H9 (cell line): ENCODE measurements at regions not wholly inside any gene's neighbourhood (a gene's known extent, or its start where the extent isn't known, plus 50 kb on each side); places are given as distances from the start of the nearest gene placed in this dataset.

ENCODE experiments used
- DNase-seq: peaks from one replicate; pipeline ENCODE4 v3.0.0-alpha.2; 2017
- H2AFZ ChIP-seq: one replicate; pipeline ENCODE4 v1.6.1; 2013; ENCODE audit warnings: mild to moderate bottlenecking, low read length, control low read depth, moderate library complexity
- H2AK5ac ChIP-seq: 2 replicates; pipeline ENCODE4 v1.6.1; 2013; ENCODE audit warnings: low read length, control low read depth, mixed read lengths; ENCODE audit not compliant: insufficient read length
- H2BK120ac ChIP-seq: one replicate; pipeline ENCODE4 v1.6.1; 2013; ENCODE audit warnings: low read depth, mild to moderate bottlenecking, low read length, control low read depth, inconsistent platforms; ENCODE audit not compliant: poor library complexity, severe bottlenecking
- H2BK12ac ChIP-seq: 2 replicates; pipeline ENCODE4 v1.6.1; 2013; ENCODE audit warnings: low read length, control low read depth, mixed read lengths, low read depth; ENCODE audit not compliant: insufficient read length
- H2BK15ac ChIP-seq: 2 replicates; pipeline ENCODE4 v1.6.1; 2013; ENCODE audit warnings: low read depth, low read length, control low read depth
- H2BK20ac ChIP-seq: one replicate; pipeline ENCODE4 v1.6.1; 2013; ENCODE audit warnings: low read depth, mild to moderate bottlenecking, low read length, control low read depth, inconsistent platforms; ENCODE audit not compliant: poor library complexity, severe bottlenecking
- H2BK5ac ChIP-seq: 2 replicates; pipeline ENCODE4 v1.6.1; 2013; ENCODE audit warnings: low read length, control low read depth, mixed read lengths; ENCODE audit not compliant: insufficient read length
- H3K14ac ChIP-seq: 2 replicates; pipeline ENCODE4 v1.6.1; 2013; ENCODE audit warnings: low read length, control low read depth; ENCODE audit not compliant: insufficient read depth
- H3K18ac ChIP-seq: 2 replicates; pipeline ENCODE4 v1.6.1; 2013; ENCODE audit warnings: low read depth, mild to moderate bottlenecking, mixed read lengths, low read length, control low read depth; ENCODE audit not compliant: insufficient read length
- H3K23ac ChIP-seq: 2 replicates; pipeline ENCODE4 v1.6.1; 2013; ENCODE audit warnings: low read length, control low read depth, mixed read lengths, low read depth; ENCODE audit not compliant: insufficient read length
- H3K23me2 ChIP-seq: 2 replicates; pipeline ENCODE4 v1.6.1; 2013; ENCODE audit warnings: low read depth, mild to moderate bottlenecking, mixed read lengths, low read length, control low read depth; ENCODE audit not compliant: insufficient read length, poor library complexity, severe bottlenecking
- H3K27ac ChIP-seq: 2 replicates; pipeline ENCODE4 v1.5.1; 2013; ENCODE audit warnings: low read length, control low read depth, mixed read lengths, low read depth; ENCODE audit not compliant: insufficient read length
- H3K27me3 ChIP-seq: 2 replicates; pipeline ENCODE4 v1.6.1; 2013; ENCODE audit warnings: low read length, control low read depth, inconsistent platforms; ENCODE audit not compliant: insufficient read depth
- H3K4ac ChIP-seq: 2 replicates; pipeline ENCODE4 v1.6.1; 2013; ENCODE audit warnings: low read depth, mild to moderate bottlenecking, control low read depth, inconsistent platforms, low read length, moderate library complexity
- H3K4me1 ChIP-seq: 2 replicates; pipeline ENCODE4 v1.6.1; 2013; ENCODE audit warnings: low read length, control low read depth, inconsistent platforms; ENCODE audit not compliant: insufficient read depth
- H3K4me2 ChIP-seq: 2 replicates; pipeline ENCODE4 v1.6.1; 2013; ENCODE audit warnings: low read length, control low read depth, mixed read lengths; ENCODE audit not compliant: insufficient read length, insufficient read depth
- H3K56ac ChIP-seq: 2 replicates; pipeline ENCODE4 v1.6.1; 2013; ENCODE audit warnings: low read depth, mild to moderate bottlenecking, mixed read lengths, low read length, control low read depth; ENCODE audit not compliant: insufficient read length
- H3K79me1 ChIP-seq: 2 replicates; pipeline ENCODE4 v1.6.1; 2013; ENCODE audit warnings: low read depth, mild to moderate bottlenecking, moderate library complexity, low read length, control low read depth, inconsistent platforms; ENCODE audit not compliant: insufficient read depth, poor library complexity, severe bottlenecking
- H3K79me2 ChIP-seq: 2 replicates; pipeline ENCODE4 v1.6.1; 2013; ENCODE audit warnings: low read length, control low read depth, inconsistent platforms; ENCODE audit not compliant: insufficient read depth
- H3K9ac ChIP-seq: 2 replicates; pipeline ENCODE4 v1.6.1; 2013; ENCODE audit warnings: low read length, control low read depth, mixed read lengths; ENCODE audit not compliant: insufficient read length; ENCODE audit errors: extremely low read depth
- H3K9me3 ChIP-seq: one replicate; pipeline ENCODE4 v1.6.1; 2013; ENCODE audit warnings: low read depth, low read length, inconsistent platforms; ENCODE audit not compliant: control insufficient read depth
- H3T11ph ChIP-seq: one replicate; pipeline ENCODE4 v1.6.1; 2013; ENCODE audit warnings: mild to moderate bottlenecking, low read length, control low read depth, inconsistent platforms
- H4K20me1 ChIP-seq: one replicate; pipeline ENCODE4 v1.6.1; 2013; ENCODE audit not compliant: control insufficient read depth, insufficient read length, insufficient read depth
- H4K5ac ChIP-seq: 2 replicates; pipeline ENCODE4 v1.6.1; 2013; ENCODE audit warnings: low read depth, mild to moderate bottlenecking, mixed read lengths, low read length, control low read depth; ENCODE audit not compliant: insufficient read length
- H4K8ac ChIP-seq: replicated peaks from 2 replicates; pipeline ENCODE4 v1.6.1; 2013; ENCODE audit warnings: low read length, control low read depth, mixed read lengths, low read depth; ENCODE audit not compliant: insufficient read length
- H4K91ac ChIP-seq: 2 replicates; pipeline ENCODE4 v1.6.1; 2013; ENCODE audit warnings: low read depth, mild to moderate bottlenecking, moderate library complexity, mixed read lengths, low read length, control low read depth; ENCODE audit not compliant: insufficient read length
- H3K27ac Mint-ChIP-seq, 3 experiments: 2 replicates in 2 of 3; 3 replicates in 1 of 3; pipeline ENCODE4 v1.8.0; 2020 to 2021; ENCODE audit warnings: mixed read lengths in 3 of 3, mild to moderate bottlenecking in 1 of 3, moderate library complexity in 1 of 3
- H3K27me3 Mint-ChIP-seq: 2 replicates; pipeline ENCODE4 v1.8.0; 2021; ENCODE audit warnings: low read depth, mild to moderate bottlenecking, moderate library complexity, mixed read lengths
- H3K36me3 Mint-ChIP-seq, 3 experiments: 2 replicates in 2 of 3; 3 replicates in 1 of 3; pipeline ENCODE4 v1.8.0; 2020 to 2021; ENCODE audit warnings: low read depth in 3 of 3, mixed read lengths in 3 of 3; ENCODE audit not compliant: insufficient read depth in 1 of 3
- H3K4me1 Mint-ChIP-seq, 2 experiments: 2 replicates each; pipeline ENCODE4 v1.8.0; 2020; ENCODE audit warnings: mixed read lengths in 2 of 2
- H3K4me3 Mint-ChIP-seq, 2 experiments: 2 replicates in 1 of 2; 3 replicates in 1 of 2; pipeline ENCODE4 v1.8.0; 2020 to 2021; ENCODE audit warnings: mild to moderate bottlenecking in 2 of 2, mixed read lengths in 2 of 2, moderate library complexity in 1 of 2
- H3K9me3 Mint-ChIP-seq, 2 experiments: 2 replicates in 1 of 2; 3 replicates in 1 of 2; pipeline ENCODE4 v1.8.0; 2020; ENCODE audit warnings: mild to moderate bottlenecking in 2 of 2, mixed read lengths in 2 of 2, moderate library complexity in 1 of 2
- CTCF ChIP-seq: fragments of 200-600 bp; sonication (generic); conservative IDR thresholded peaks from 3 replicates; pipeline ENCODE4 v1.8.0; 2021; ENCODE audit warnings: antibody characterized with exemption, mild to moderate bottlenecking
- WGBS: extraction: QIAGEN DNeasy Blood & Tissue Kit; methylation state at CpG from one replicate; pipeline ENCODE4 v1.1.7; 2013; ENCODE audit warnings: missing lambda C conversion rate, low lambda C conversion rate, mixed read lengths; ENCODE audit not compliant: insufficient read length; ENCODE audit errors: extremely low coverage; 5-methylcytosine and 5-hydroxymethylcytosine counted together

GRCh38 chr15:87118435-87118834 is 1038.8 kb downstream of the AGBL1 start:
- Histone ChIP-seq H3K27ac (no peak overlapping the region), H4K8ac (no peak overlapping the region), H3T11ph (no peak overlapping the region), H2BK12ac (no peak overlapping the region), H3K27me3 (no peaks in the 10 kb centered on the region), H3K9ac (no peak overlapping the region), H3K4ac (no peak overlapping the region), H3K14ac (no peak overlapping the region), H2BK5ac (no peak overlapping the region), H3K23me2 (no peaks in the 10 kb centered on the region), H3K9me3 (no peaks in the 10 kb centered on the region), H4K20me1 (no peaks in the 10 kb centered on the region), H3K23ac (no peak overlapping the region), H4K91ac (no peak overlapping the region), H3K79me1 (no peaks in the 10 kb centered on the region), H2BK15ac (no peak overlapping the region), H3K4me1 (no peaks in the 10 kb centered on the region), H4K5ac (no peak overlapping the region), H2BK20ac (no peak overlapping the region), H2AK5ac (no peak overlapping the region), H2AFZ (no peak overlapping the region), H3K4me2 (no peak overlapping the region), H2BK120ac (no peak overlapping the region), H3K56ac (no peak overlapping the region), H3K18ac (no peak overlapping the region), H3K79me2 (no peaks in the 10 kb centered on the region)
- Mint-ChIP-seq H3K9me3 (no peaks in the 10 kb centered on the region; a peak in 1 of 5 replicates), H3K4me3 (no peak overlapping the region), H3K36me3 (no peaks in the 10 kb centered on the region), H3K4me1 (no peaks in the 10 kb centered on the region), H3K27ac (no peak overlapping the region), H3K27me3 (no peaks in the 10 kb centered on the region)
- WGBS = no CpG with 5 or more reads among the region's 3 CpGs
- TF ChIP-seq CTCF = no peak
- DNase-seq = no peak
